Upper lobe of left lung (tissue), 6 donors: ENCODE measurements at regions not wholly inside any gene's neighbourhood (a gene's known extent, or its start where the extent isn't known, plus 50 kb on each side); places are given as distances from the start of the nearest gene placed in this dataset.

Experiments used
- ATAC-seq, 2 donors: fragments of 200-7000 bp; cut with Tn5 transposase; one replicate each; pipeline ENCODE4 v1.9.1; 2022; ENCODE audit warnings: mild to moderate bottlenecking in 2 of 2, moderate library complexity in 2 of 2; ENCODE audit not compliant: low FRiP score in 2 of 2
- DNase-seq, 2 donors: peaks; one replicate each; pipeline ENCODE4 v3.0.0-alpha.2; 2019 to 2020
- H3K27ac ChIP-seq, 4 donors: fragments of 200-600 bp; sonication (generic); one replicate each; pipeline ENCODE4 v1.5.1; 2016 to 2019
- H3K27me3 ChIP-seq, 4 donors: fragments of 200-600 bp; sonication (generic); one replicate each; pipeline ENCODE4 v1.5.1; 2017 to 2019
- H3K36me3 ChIP-seq, 4 donors: fragments of 200-600 bp; sonication (generic); one replicate each; pipeline ENCODE4 v1.5.1; 2016 to 2019
- H3K4me1 ChIP-seq, 4 donors: fragments of 200-600 bp; sonication (generic); one replicate each; pipeline ENCODE4 v1.5.1; 2018 to 2019
- H3K4me3 ChIP-seq, 4 donors: fragments of 200-600 bp; sonication (generic); one replicate each; pipeline ENCODE4 v1.5.1; 2017 to 2019; ENCODE audit warnings: mild to moderate bottlenecking in 2 of 4, moderate library complexity in 1 of 4
- H3K9me3 ChIP-seq, 4 donors: fragments of 200-600 bp; sonication (generic); one replicate each; pipeline ENCODE4 v1.5.1; 2018 to 2019
- EP300 ChIP-seq, 4 donors: sonication (generic); formaldehyde crosslinking; IDR thresholded peaks; one replicate each; pipeline ENCODE4 v1.5.1; 2017; ENCODE audit warnings: antibody characterized with exemption in 4 of 4, control low read depth in 2 of 4
- POLR2A ChIP-seq, 4 donors: fragments of 450-650 bp; IDR thresholded peaks; one replicate each; pipeline ENCODE4 v1.5.1; 2016 to 2017; ENCODE audit warnings: antibody characterized with exemption in 4 of 4, mild to moderate bottlenecking in 2 of 4
- POLR2AphosphoS5 ChIP-seq, 2 donors: sonication (generic); formaldehyde crosslinking; IDR thresholded peaks; one replicate each; pipeline ENCODE4 v1.5.1; 2017; ENCODE audit warnings: antibody characterized with exemption in 2 of 2
- WGBS, 2 donors: methylation state at CpG; one replicate each; pipeline ENCODE4 v1.1.5; 2017 to 2018; 5-methylcytosine and 5-hydroxymethylcytosine counted together
- TF ChIP-seq, protein P1 (sequence below), 6 experiments: fragments of 450-650 bp in 4 of 6; fragments of 200-600 bp in 2 of 6; sonication (generic) in 2 of 6; IDR thresholded peaks; one replicate each; pipeline ENCODE4 v1.5.1; 2016 to 2019; ENCODE audit warnings: antibody characterized with exemption in 6 of 6
- donor health status: DM: no; HTN: no; CAD: no; lungs with moderate emphysema.
- donor health status: DM: no; HTN: yes; CAD: no; lungs with severe emphysema.

DNA sequence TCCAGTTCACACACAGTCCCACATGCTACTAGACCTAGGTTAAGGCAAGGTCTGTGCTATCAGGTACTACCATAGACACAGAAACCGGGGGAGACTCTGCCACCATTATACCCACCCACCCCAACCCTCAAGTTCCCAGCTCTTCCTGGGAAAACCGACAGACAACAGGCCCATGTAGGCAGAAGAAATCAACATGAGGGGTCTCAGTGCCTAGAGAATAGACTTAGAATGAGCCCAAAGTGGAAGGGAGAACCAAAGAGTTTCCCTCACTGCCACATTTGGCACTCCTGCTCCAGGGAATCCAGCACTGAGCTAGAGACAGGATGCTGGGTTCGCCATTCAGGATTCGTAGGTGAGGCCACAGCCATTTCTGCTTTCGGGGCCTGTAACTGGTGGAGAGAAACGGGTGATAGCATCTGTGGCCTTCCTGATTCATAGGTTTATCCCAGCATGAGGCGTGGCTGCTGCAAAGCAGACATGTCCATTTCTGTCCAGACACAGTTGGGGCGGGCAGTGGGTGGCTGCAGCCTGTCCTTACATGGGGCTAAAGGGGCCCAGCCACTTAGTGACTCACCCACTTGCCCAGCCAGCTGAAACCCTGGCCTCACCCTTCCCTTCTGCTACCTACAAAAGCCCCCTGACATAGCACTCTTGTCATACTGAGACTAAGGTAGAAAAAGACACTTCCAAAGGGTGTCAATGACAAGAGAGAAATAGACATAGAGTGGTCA, 69.4 kb downstream of the IRF2BPL start:
- H3K27me3 ChIP-seq: no peaks in the 10 kb centered on the region
- H3K27ac ChIP-seq: peak overlapping the region in 2 of 4 donors; percentile 30 to 91
- H3K36me3 ChIP-seq: no peaks in the 10 kb centered on the region
- H3K4me3 ChIP-seq: no peak overlapping the region
- TF ChIP-seq POLR2AphosphoS5 (IDR thresholded peaks at IDR 0.05) (no peak), EP300 (IDR thresholded peaks at IDR 0.05) (no peak), POLR2A (IDR thresholded peaks at IDR 0.05) (no peak)
- TF ChIP-seq, protein P1, sequence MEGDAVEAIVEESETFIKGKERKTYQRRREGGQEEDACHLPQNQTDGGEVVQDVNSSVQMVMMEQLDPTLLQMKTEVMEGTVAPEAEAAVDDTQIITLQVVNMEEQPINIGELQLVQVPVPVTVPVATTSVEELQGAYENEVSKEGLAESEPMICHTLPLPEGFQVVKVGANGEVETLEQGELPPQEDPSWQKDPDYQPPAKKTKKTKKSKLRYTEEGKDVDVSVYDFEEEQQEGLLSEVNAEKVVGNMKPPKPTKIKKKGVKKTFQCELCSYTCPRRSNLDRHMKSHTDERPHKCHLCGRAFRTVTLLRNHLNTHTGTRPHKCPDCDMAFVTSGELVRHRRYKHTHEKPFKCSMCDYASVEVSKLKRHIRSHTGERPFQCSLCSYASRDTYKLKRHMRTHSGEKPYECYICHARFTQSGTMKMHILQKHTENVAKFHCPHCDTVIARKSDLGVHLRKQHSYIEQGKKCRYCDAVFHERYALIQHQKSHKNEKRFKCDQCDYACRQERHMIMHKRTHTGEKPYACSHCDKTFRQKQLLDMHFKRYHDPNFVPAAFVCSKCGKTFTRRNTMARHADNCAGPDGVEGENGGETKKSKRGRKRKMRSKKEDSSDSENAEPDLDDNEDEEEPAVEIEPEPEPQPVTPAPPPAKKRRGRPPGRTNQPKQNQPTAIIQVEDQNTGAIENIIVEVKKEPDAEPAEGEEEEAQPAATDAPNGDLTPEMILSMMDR (IDR thresholded peaks at IDR 0.05): no peak
- no peaks in the 10 kb centered on the region for H3K9me3 ChIP-seq
- WGBS, 2 donors: 76 to 88% methylated on average over 5 to 8 of the region's 8 CpGs
- ATAC-seq: no peak
- peaks cover 49 to 74% (median 58%) of the 10 kb centered on the region in 4 donors for H3K4me1 ChIP-seq
- peak in 1 of 2 donors; percentile 51 for DNase-seq

DNA sequence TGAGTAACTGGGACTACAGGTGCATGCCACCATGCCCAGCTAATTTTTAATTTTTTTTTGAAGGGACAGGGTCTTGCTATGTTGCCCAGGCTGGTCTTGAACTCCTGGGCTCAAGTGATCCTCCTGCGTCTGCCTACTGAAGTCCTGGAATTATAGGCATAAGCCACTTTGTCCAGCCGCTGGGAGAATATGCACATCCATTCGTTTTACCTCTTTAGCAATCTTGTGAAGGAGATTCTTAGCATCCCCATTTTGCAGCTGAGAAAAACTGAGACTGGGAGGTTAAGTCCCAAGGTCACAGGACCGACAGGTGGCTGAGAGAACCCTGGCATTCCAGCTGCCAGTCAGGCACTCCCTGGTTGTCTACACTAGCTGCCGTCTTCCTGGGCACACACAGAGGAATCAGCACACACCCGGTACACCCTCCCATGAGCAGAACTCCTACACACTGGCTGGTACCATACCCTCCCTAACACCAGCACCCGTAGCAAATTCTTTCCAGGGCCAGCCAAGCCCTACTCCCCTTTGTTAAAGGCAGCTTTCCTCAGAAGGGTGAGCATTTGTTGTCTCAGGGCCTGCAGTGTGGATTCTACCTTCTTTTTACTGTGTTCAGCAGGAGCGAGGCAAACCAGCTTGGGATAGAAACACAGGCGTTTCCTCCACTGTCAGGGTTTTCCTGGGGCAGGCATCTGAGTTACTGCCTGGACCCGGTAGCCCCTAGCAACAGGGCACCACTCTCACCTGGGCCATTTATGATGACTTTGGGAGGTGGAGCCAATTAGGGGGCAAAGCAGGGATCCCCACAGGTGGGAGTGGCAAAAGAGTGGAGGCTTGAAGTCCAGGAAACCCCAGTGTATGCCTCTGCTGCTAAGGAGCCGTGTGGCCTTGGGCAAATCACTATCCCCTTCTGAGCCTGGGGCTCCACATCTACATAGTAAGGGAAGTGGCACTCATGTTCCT, 70.2 kb downstream of the IRF2BPL start:
- 81 to 89% methylated on average over 11 of the region's 11 CpGs for WGBS, 2 donors
- no peak for TF ChIP-seq POLR2A (IDR thresholded peaks at IDR 0.05)
- TF ChIP-seq, protein P1 (IDR thresholded peaks at IDR 0.05): no peak
- no peak for TF ChIP-seq EP300 (IDR thresholded peaks at IDR 0.05)
- no peak for TF ChIP-seq POLR2AphosphoS5 (IDR thresholded peaks at IDR 0.05)

DNA sequence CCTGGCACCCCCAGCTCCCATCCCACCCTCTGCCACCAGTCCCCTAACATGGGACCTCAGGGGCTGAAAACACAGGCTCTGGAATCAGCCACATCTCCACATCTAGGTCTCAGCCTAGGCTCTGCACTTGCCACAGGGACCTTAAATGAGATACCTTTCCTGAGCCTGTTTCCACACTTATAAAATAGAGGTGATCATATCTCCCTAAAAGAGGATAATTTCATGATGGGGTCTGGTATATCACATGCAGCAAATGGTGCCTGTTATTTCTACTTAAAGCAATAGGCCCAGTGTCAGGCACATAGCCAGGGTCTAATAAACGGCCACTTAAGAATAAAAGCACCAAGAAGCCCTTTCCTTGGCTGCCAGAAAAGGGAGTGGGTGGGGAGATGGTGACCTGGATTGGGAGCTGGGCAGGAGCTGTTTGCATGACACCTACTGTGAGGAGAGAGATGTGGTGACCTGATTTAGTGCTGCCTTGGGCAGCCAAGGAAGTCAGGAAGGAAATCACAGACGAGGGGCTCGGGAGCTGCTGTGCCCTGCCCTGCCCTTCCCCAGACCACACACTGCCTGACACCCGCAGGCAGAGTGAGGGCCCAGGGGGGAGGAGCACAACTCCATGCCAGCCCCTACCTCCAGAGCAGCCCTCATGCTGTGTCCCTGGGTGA, 71.2 kb downstream of the IRF2BPL start:
- Histone ChIP-seq H3K27ac (peak overlapping the region; percentile 91 to 98 (median 97)), H3K4me1 (peaks cover 58 to 86% (median 69%) of the 10 kb centered on the region in 4 donors), H3K9me3 (no peaks in the 10 kb centered on the region), H3K36me3 (no peaks in the 10 kb centered on the region), H3K4me3 (peak overlapping the region in 2 of 4 donors; percentile 42 to 44), H3K27me3 (no peaks in the 10 kb centered on the region)
- TF ChIP-seq POLR2A (IDR thresholded peaks at IDR 0.05) (no peak), POLR2AphosphoS5 (IDR thresholded peaks at IDR 0.05) (peak in 1 of 2 donors; percentile 9)
- TF ChIP-seq, protein P1 (IDR thresholded peaks at IDR 0.05): no peak
- WGBS, 2 donors: 10% methylated on average over 4 of the region's 4 CpGs
- ATAC-seq (no peak), DNase-seq (no peak)

More for the DNA sequence above, 70.2 kb downstream of the IRF2BPL start:
- Histone ChIP-seq H3K27ac (peak overlapping the region in 3 of 4 donors; percentile 30 to 98 (median 91)), H3K9me3 (no peaks in the 10 kb centered on the region), H3K4me3 (no peak overlapping the region), H3K27me3 (no peaks in the 10 kb centered on the region), H3K4me1 (peaks cover 57 to 83% (median 66%) of the 10 kb centered on the region in 4 donors), H3K36me3 (no peaks in the 10 kb centered on the region)
- DNase-seq: no peak
- ATAC-seq: no peak

DNA sequence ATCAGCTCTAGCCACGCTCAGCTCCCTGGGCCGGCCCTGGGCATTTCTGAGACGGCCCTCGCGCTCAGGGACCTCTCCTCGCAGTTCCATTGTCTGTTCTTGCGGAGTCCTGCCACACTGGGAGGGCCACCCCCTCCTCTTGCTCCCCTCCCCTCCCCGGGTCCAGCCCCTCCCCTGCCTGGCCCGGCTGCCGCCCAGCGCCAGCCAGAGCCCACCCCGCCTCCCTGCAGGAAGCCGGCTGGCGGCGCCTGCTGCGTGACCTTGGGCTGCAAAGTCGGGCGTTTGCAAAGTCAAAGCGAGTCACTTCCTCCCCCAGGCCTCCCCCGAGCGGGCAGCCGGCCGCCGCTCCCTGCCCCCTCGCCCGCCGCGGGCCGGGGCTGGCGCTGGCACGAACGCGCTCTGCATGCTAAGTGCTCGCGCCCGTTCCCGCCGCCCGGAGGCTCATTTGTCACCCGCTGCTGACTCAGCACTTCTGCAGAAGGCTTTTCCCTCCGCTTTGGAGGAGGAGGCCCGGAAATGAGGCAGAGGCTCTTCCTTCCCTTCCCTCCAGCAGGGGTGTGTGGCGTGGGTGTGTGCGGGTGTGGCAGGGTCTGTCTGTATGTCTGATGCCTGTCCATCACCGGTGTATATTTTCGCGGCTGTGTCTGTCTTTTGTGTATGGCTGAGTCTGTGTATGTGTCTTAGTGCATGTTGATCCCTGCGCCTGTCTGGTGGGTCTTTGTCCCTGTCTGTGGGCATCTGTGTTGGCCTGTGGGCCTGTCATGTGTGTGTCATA, 72.0 kb downstream of the IRF2BPL start:
- peak overlapping the region; percentile 6 to 55 (median 43) for H3K4me3 ChIP-seq
- peaks cover 54 to 78% (median 63%) of the 10 kb centered on the region in 4 donors for H3K4me1 ChIP-seq
- WGBS, 2 donors: 1 to 3% methylated on average over 14 to 32 of the region's 48 CpGs
- H3K9me3 ChIP-seq: no peaks in the 10 kb centered on the region
- DNase-seq: peak; percentile 95 to 96
- TF ChIP-seq, protein P1 (IDR thresholded peaks at IDR 0.05): peak in 4 of 6 experiments; percentile 46 to 77 (median 60)
- TF ChIP-seq POLR2A (IDR thresholded peaks at IDR 0.05): peak in 3 of 4 donors; percentile 24 to 66 (median 25)
- peak in 3 of 4 donors; percentile 22 to 73 (median 68) for TF ChIP-seq EP300 (IDR thresholded peaks at IDR 0.05)
- peak; percentile 90 to 95 for TF ChIP-seq POLR2AphosphoS5 (IDR thresholded peaks at IDR 0.05)
- peak; percentile 83 to 86 for ATAC-seq
- no peaks in the 10 kb centered on the region for H3K27me3 ChIP-seq
- H3K36me3 ChIP-seq: no peaks in the 10 kb centered on the region
- peak overlapping the region; percentile 91 to 98 (median 97) for H3K27ac ChIP-seq
